Nephron (organoid): ENCODE measurements at regions not wholly inside any gene's neighbourhood (a gene's known extent, or its start where the extent isn't known, plus 50 kb on each side); places are given as distances from the start of the nearest gene placed in this dataset.

ENCODE experiments used
- H3K27ac Mint-ChIP-seq, 3 experiments: 2 replicates each; pipeline ENCODE4 v1.8.0; 2020; ENCODE audit warnings: mixed read lengths in 3 of 3, mild to moderate bottlenecking in 2 of 3, moderate library complexity in 1 of 3
- H3K27me3 Mint-ChIP-seq: 2 replicates; pipeline ENCODE4 v1.8.0; 2021; ENCODE audit warnings: low read depth, mild to moderate bottlenecking, moderate library complexity, mixed read lengths
- H3K36me3 Mint-ChIP-seq: 2 replicates; pipeline ENCODE4 v1.8.0; 2020; ENCODE audit warnings: low read depth, mixed read lengths
- H3K4me1 Mint-ChIP-seq: 2 replicates; pipeline ENCODE4 v1.8.0; 2020; ENCODE audit warnings: mixed read lengths
- H3K4me3 Mint-ChIP-seq, 3 experiments: 2 replicates each; pipeline ENCODE4 v1.8.0; 2020; ENCODE audit warnings: mild to moderate bottlenecking in 3 of 3, mixed read lengths in 3 of 3, moderate library complexity in 2 of 3
- H3K9me3 Mint-ChIP-seq: 2 replicates; pipeline ENCODE4 v1.8.0; 2020; ENCODE audit warnings: mixed read lengths
- CTCF ChIP-seq, 3 experiments: fragments of 200-600 bp; sonication (generic); IDR thresholded peaks; one replicate each; pipeline ENCODE4 v1.5.0; 2021; ENCODE audit warnings: antibody characterized with exemption in 3 of 3; ENCODE audit not compliant: unreplicated experiment in 3 of 3

GRCh38 chr15:93424131-93424530, 335.1 kb upstream of the RGMA start:
- no peak overlapping the region for H3K27ac Mint-ChIP-seq
- peaks cover 4% of the 10 kb centered on the region for H3K27me3 Mint-ChIP-seq
- TF ChIP-seq CTCF (IDR thresholded peaks at IDR 0.05; ENCODE audit: unreplicated experiment in 3 of 3), result no peak
- H3K4me1 Mint-ChIP-seq, result peaks cover 7% of the 10 kb centered on the region
- no peaks in the 10 kb centered on the region for H3K36me3 Mint-ChIP-seq
- H3K9me3 Mint-ChIP-seq, result peaks cover 5% of the 10 kb centered on the region
- H3K4me3 Mint-ChIP-seq, result no peak overlapping the region

GRCh38 chr15:93422476-93422875, 333.5 kb upstream of the RGMA start:
- Mint-ChIP-seq H3K36me3 (no peaks in the 10 kb centered on the region), H3K9me3 (peaks cover 5% of the 10 kb centered on the region), H3K27ac (no peak overlapping the region), H3K4me1 (no peaks in the 10 kb centered on the region), H3K4me3 (no peak overlapping the region), H3K27me3 (peaks cover 4% of the 10 kb centered on the region)
- no peak for TF ChIP-seq CTCF (IDR thresholded peaks at IDR 0.05; ENCODE audit: unreplicated experiment in 3 of 3)

- Mint-ChIP-seq H3K27me3 (peaks cover 5% of the 10 kb centered on the region), H3K4me3 (no peak overlapping the region), H3K4me1 (peaks cover 4% of the 10 kb centered on the region), H3K27ac (no peak overlapping the region), H3K36me3 (no peaks in the 10 kb centered on the region), H3K9me3 (peaks cover 5% of the 10 kb centered on the region)
- TF ChIP-seq CTCF (IDR thresholded peaks at IDR 0.05; ENCODE audit: unreplicated experiment in 3 of 3), result no peak
These were observed 331.5 kb upstream of the RGMA start for GRCh38 chr15:93420477-93420876.

GRCh38 chr15:93420050-93420452, 331.0 kb upstream of the RGMA start:
- Mint-ChIP-seq H3K36me3 (no peaks in the 10 kb centered on the region), H3K4me3 (no peak overlapping the region), H3K27me3 (peaks cover 9% of the 10 kb centered on the region), H3K4me1 (peaks cover 8% of the 10 kb centered on the region), H3K9me3 (peaks cover 5% of the 10 kb centered on the region), H3K27ac (no peak overlapping the region)
- no peak for TF ChIP-seq CTCF (IDR thresholded peaks at IDR 0.05; ENCODE audit: unreplicated experiment in 3 of 3)

- H3K27ac Mint-ChIP-seq, result no peak overlapping the region
- H3K4me1 Mint-ChIP-seq, result peaks cover 8% of the 10 kb centered on the region
- no peak for TF ChIP-seq CTCF (IDR thresholded peaks at IDR 0.05; ENCODE audit: unreplicated experiment in 3 of 3)
- peaks cover 20% of the 10 kb centered on the region for H3K27me3 Mint-ChIP-seq
- H3K9me3 Mint-ChIP-seq, result peaks cover 2% of the 10 kb centered on the region
- H3K4me3 Mint-ChIP-seq, result no peak overlapping the region
- H3K36me3 Mint-ChIP-seq, result no peaks in the 10 kb centered on the region
These were observed 329.6 kb upstream of the RGMA start for GRCh38 chr15:93418566-93418965.

- peaks cover 22% of the 10 kb centered on the region for H3K27me3 Mint-ChIP-seq
- TF ChIP-seq CTCF (IDR thresholded peaks at IDR 0.05; ENCODE audit: unreplicated experiment in 3 of 3), result no peak
- H3K4me1 Mint-ChIP-seq, result peaks cover 8% of the 10 kb centered on the region
- no peak overlapping the region for H3K27ac Mint-ChIP-seq
- H3K9me3 Mint-ChIP-seq, result no peaks in the 10 kb centered on the region
- H3K36me3 Mint-ChIP-seq, result no peaks in the 10 kb centered on the region
- H3K4me3 Mint-ChIP-seq, result no peak overlapping the region
These were observed 328.6 kb upstream of the RGMA start for GRCh38 chr15:93417631-93418030.
